ENCODE measurements at regions not wholly inside any gene's neighbourhood (a gene's known extent, or its start where the extent isn't known, plus 50 kb on each side); places are given as distances from the start of the nearest gene placed in this dataset.

DNA sequence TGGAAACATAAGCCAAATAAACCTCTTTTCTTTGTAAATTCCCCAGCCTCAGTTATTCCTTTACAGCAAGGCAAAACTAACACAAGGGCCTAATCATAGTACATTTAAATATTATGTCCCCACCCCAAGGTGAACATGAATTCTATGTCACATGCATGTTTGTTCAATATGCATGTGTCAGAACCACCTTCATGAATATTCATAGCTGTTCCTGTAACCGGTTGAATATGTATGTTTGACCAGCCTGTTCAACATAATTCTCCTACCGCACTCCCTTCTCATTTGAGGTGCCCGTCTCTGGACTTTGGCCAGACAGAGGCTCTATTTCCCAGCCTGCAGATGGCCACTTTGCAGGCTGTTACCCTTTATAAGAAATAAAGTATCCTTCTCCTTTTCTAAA is 769.4 kb upstream of the SLITRK1 start:
- TF ChIP-seq CTCF (IDR thresholded peaks at IDR 0.05) = no peak
- TF ChIP-seq, protein P1, sequence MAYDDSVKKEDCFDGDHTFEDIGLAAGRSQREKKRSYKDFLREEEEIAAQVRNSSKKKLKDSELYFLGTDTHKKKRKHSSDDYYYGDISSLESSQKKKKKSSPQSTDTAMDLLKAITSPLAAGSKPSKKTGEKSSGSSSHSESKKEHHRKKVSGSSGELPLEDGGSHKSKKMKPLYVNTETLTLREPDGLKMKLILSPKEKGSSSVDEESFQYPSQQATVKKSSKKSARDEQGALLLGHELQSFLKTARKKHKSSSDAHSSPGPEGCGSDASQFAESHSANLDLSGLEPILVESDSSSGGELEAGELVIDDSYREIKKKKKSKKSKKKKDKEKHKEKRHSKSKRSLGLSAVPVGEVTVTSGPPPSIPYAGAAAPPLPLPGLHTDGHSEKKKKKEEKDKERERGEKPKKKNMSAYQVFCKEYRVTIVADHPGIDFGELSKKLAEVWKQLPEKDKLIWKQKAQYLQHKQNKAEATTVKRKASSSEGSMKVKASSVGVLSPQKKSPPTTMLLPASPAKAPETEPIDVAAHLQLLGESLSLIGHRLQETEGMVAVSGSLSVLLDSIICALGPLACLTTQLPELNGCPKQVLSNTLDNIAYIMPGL (CRISPR knock-in tag; IDR thresholded peaks at IDR 0.05) = no peak
- no peak for TF ChIP-seq ZNF263 (CRISPR knock-in tag; IDR thresholded peaks at IDR 0.05; ENCODE audit: low read depth)
- no peak for TF ChIP-seq ATF2 (CRISPR knock-in tag; IDR thresholded peaks at IDR 0.05; ENCODE audit: borderline replicate concordance, low read depth)
- TF ChIP-seq MAX (CRISPR knock-in tag; IDR thresholded peaks at IDR 0.05) = no peak
- no peak for TF ChIP-seq ZNF416 (CRISPR knock-in tag; IDR thresholded peaks at IDR 0.05)
- no peak for TF ChIP-seq TEAD4 (CRISPR knock-in tag; IDR thresholded peaks at IDR 0.05)
